ENCODE measurements at regions not wholly inside any gene's neighbourhood (a gene's known extent, or its start where the extent isn't known, plus 50 kb on each side); places are given as distances from the start of the nearest gene placed in this dataset.

- TF ChIP-seq EP300 (IDR thresholded peaks at IDR 0.05; ENCODE audit: low read length) (no peak), GTF2E2 (tag; IDR thresholded peaks at IDR 0.05) (no peak), ATF2 (CRISPR knock-in tag; IDR thresholded peaks at IDR 0.05) (no peak)
Measured at GRCh38 chr17:73938706-73939105, 264.8 kb upstream of the RPL38 start.
